Coronary artery (tissue), 2 donors: ENCODE measurements at regions not wholly inside any gene's neighbourhood (a gene's known extent, or its start where the extent isn't known, plus 50 kb on each side); places are given as distances from the start of the nearest gene placed in this dataset.
"Not testable (repeated sequence)": the region's sequence is repeated elsewhere in the genome, so short reads cannot be mapped to it uniquely, and the experiment has no call there.

ENCODE experiments used
- DNase-seq: peaks from one replicate; pipeline ENCODE4 v3.0.0-alpha.2; 2017; ENCODE audit warnings: low spot score
- H3K27ac ChIP-seq, 2 donors: fragments of 200-600 bp; sonication (generic); one replicate each; pipeline ENCODE4 v1.5.1; 2016 to 2019
- H3K4me3 ChIP-seq: fragments of 200-600 bp; sonication (generic); 2 replicates; pipeline ENCODE4 v1.5.1; 2016; ENCODE audit warnings: mild to moderate bottlenecking, moderate library complexity
- TF ChIP-seq, protein P1 (sequence below): fragments of 200-600 bp; sonication (generic); IDR thresholded peaks from one replicate; pipeline ENCODE4 v1.5.1; 2019; ENCODE audit warnings: antibody characterized with exemption

DNA sequence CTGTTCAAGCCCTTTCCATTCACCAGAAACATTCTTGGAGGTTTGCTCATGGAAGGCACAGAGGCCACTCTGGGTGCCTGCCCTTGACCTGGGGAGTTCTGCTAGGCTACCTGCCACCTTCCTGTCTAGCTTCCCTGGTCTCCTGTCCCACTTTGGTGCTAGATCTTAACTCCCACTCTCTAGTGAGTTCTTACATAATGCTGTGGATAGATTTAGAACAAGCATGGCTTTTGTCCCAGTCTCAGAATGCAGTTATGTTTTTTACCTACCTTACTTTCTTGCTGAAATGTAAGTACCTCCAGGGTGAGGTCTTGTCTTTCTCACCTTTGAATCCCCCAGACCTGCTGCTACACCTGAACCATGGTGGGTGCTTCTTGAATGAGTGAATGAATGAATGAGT, 1252.3 kb downstream of the TYW1 start:
- H3K4me3 ChIP-seq, result no peak overlapping the region
- TF ChIP-seq, protein P1, sequence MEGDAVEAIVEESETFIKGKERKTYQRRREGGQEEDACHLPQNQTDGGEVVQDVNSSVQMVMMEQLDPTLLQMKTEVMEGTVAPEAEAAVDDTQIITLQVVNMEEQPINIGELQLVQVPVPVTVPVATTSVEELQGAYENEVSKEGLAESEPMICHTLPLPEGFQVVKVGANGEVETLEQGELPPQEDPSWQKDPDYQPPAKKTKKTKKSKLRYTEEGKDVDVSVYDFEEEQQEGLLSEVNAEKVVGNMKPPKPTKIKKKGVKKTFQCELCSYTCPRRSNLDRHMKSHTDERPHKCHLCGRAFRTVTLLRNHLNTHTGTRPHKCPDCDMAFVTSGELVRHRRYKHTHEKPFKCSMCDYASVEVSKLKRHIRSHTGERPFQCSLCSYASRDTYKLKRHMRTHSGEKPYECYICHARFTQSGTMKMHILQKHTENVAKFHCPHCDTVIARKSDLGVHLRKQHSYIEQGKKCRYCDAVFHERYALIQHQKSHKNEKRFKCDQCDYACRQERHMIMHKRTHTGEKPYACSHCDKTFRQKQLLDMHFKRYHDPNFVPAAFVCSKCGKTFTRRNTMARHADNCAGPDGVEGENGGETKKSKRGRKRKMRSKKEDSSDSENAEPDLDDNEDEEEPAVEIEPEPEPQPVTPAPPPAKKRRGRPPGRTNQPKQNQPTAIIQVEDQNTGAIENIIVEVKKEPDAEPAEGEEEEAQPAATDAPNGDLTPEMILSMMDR, result no peak
- H3K27ac ChIP-seq, result no peak overlapping the region
- no peak for DNase-seq

DNA sequence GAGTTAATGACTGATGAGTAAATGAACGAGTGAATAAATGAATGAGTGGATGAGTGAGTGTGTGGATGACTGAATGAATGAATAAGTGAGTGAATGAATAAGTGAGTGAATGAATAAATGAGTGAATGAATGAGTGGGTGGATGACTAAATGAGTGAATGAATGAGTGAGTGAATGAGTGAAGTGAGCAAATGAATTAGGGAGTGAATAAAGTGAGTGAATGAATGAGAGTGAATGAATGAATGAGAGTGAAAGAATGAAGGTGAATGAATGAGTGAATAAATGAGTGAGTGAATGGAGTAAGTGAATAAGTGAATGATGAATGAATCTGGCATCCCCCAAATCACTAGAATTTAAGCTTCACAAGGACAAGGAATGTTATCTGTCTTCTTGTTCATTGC, 1253.0 kb downstream of the TYW1 start:
- TF ChIP-seq, protein P1, result no peak

DNA sequence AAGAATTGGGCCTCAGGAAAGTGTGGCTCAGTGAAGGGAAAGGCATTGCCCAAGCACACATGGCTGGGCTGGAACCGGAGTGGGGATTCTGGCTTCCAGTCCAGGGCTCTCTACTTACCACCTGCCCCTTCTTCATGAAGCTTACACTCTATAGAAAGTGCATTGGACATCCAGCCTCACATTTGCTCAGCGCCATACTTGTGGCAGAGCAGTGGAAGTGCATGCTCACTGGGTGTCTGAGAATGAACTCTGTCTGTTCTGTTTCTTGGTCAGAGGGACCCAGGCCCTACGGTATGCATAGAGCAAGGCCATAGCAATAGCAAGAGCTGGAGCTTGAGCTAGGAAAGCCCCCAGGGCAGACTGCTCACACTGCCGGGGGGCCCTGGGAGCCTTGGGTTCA, 1253.5 kb downstream of the TYW1 start:
- DNase-seq, result no peak
- Histone ChIP-seq H3K4me3 (no peak overlapping the region), H3K27ac (no peak overlapping the region)
- TF ChIP-seq, protein P1, result no peak

More for the DNA sequence above, 1253.0 kb downstream of the TYW1 start:
- Histone ChIP-seq H3K4me3 (no peak overlapping the region), H3K27ac (no peak overlapping the region)
- no peak for DNase-seq

DNA sequence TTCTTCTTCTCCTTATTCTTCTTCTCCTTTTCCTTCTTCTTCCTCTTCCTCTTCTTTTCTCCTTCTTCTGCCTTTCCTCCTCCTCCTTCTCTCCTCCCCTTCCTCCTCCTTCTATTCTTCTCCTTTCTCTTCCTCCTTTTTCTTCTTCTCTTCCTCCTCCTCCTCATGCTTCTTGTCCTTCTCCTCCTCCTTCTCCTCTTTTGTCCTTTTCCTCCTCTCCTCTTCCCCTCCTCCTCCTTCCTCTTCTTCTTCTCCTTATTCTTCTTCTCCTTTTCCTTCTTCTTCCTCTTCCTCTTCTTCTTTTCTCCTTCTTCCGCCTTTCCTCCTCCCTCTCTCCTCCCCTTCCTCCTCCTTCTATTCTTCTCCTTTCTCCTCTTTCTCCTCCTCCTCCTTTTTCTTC, 1258.2 kb downstream of the TYW1 start:
- H3K27ac ChIP-seq, H3K4me3 ChIP-seq, DNase-seq: not testable (repeated sequence)

DNA sequence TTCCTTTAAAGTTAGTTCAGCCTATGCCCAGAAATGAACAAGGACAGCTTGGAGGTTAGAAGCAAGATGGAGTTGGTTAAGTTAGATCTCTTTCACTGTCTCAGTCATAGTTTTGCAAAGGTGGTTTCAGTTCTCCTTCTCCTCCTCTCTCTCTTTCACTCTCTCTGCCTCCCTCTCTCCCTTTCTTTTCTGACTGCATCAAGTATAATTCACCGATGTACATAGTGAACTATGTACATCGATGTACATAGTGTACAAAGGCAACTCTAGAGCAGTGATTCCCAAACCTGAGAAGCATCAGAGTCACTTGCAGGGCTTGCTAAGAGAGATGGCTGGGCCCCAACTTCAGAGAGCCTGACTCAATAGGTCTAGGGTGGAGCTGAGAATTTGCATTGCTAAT, 1259.7 kb downstream of the TYW1 start:
- TF ChIP-seq, protein P1, result no peak
- Histone ChIP-seq H3K27ac (no peak overlapping the region), H3K4me3 (no peak overlapping the region)
- no peak for DNase-seq

DNA sequence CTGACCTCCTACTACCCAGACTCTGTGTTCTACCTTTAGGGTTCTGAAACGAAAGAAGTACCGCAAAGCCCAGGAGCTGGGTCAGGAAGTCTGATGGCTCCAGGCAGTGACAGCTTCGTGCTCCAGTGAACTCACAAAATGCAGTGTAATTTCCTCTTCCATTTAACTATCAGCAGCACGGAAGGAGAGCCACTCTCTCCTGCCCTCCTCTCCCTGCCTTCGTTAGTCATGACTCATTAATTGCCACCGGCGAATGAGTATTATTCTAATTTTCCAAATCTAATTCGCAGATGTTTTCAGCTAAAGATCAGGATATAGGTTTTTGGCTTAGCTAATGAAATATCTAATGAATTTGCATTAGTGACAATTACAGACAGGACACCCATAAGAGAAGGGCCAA, 1262.0 kb downstream of the TYW1 start:
- DNase-seq, result no peak
- Histone ChIP-seq H3K4me3 (no peak overlapping the region), H3K27ac (no peak overlapping the region)
- TF ChIP-seq, protein P1, result no peak

DNA sequence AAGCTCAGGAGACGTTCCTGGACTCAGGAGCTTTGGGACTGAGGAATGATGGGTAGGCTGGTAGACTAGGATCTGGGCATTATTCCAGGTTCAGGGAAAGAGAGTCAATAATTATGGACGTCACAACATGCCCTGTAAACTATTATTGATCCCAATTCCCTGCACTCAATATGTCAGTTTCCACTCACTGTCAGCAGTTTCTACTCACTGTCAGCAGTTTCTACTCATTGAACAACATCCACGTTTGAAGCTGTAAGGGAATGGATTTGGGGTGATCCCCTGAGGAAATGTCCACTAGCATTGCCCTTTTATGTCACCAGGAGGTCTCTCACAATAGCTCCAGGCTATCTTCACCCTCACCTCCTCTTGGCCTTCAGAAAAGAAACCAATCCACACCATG, 1268.6 kb downstream of the TYW1 start:
- Histone ChIP-seq H3K27ac (no peak overlapping the region), H3K4me3 (no peak overlapping the region)
- TF ChIP-seq, protein P1, result no peak
- DNase-seq, result no peak

DNA sequence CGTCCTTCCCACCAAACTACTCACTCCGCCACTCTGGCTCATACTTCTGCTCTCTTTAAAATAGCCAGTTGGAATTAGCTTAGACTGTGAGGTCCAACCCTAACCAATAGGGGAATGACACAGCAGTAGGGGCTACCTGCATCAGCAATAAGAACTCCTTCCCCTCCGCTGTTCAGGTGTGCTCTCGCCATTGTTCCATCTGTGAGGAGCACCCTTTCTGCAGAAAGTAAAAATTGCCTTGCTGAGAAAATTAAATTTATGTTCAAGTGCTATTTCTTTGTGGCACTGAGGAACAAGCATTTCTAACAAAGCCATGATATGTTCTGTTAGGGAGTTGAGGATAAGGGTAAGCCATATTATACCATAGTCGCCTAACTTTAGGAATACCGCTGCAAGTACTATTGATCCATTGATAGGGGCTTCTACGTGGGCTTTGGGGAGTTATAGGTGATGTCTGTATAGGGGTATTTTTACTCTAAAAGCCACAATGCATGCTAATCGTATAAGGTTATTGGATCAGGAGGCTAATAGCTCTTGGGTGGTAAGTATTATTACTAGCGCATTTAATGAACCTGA, 1269.5 kb downstream of the TYW1 start:
- TF ChIP-seq, protein P1, result no peak
- Histone ChIP-seq H3K4me3 (no peak overlapping the region), H3K27ac (no peak overlapping the region)
- no peak for DNase-seq
